HG02840 (cell line): ENCODE measurements at regions not wholly inside any gene's neighbourhood (a gene's known extent, or its start where the extent isn't known, plus 50 kb on each side); places are given as distances from the start of the nearest gene placed in this dataset.

Experiments
- ATAC-seq: cut with Tn5 transposase; IDR thresholded peaks from one replicate; pipeline ENCODE4 v1.9.1; 2021; ENCODE audit warnings: mild to moderate bottlenecking, moderate library complexity, moderate number of reproducible peaks; ENCODE audit not compliant: unreplicated experiment, low FRiP score

DNA sequence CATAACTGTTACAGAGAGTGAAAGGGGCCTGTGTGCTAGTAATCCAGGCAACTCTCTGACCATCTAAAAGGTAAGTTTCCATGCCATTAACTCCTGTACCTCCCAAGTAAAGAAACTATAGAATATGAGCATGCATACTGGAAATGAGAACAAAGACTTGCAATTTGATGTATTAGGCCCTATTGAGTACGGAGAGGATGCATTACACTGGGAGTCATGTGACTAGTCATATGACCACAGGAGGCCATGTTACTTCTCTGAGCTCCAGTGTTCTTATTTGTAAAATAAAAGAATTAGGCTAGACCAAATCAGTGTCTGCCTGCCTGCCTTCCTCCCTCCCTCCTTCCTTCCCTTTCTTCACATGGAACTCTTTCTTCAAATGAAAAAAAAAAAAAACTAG lies 440.1 kb upstream of the CCDC196 start:
- no peak for ATAC-seq

DNA sequence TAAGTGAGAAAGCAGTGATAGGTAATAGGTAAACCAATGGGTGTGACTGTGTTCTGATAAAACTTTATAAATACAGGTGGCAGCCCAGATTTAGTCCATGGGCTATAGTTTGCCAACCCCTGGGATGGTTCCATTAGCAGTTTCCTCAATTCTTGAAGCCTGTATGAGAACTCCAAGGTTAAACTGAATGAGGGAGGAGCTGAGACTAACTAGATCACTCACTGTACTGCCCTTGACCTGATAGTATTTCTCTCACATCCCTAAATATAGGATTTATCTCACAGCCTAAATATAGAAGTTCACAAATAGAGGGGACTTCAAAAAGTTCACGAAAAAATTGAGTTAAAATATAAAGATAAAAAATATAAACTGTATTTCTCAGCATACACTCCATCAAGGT lies 439.6 kb upstream of the CCDC196 start:
- ATAC-seq = no peak

DNA sequence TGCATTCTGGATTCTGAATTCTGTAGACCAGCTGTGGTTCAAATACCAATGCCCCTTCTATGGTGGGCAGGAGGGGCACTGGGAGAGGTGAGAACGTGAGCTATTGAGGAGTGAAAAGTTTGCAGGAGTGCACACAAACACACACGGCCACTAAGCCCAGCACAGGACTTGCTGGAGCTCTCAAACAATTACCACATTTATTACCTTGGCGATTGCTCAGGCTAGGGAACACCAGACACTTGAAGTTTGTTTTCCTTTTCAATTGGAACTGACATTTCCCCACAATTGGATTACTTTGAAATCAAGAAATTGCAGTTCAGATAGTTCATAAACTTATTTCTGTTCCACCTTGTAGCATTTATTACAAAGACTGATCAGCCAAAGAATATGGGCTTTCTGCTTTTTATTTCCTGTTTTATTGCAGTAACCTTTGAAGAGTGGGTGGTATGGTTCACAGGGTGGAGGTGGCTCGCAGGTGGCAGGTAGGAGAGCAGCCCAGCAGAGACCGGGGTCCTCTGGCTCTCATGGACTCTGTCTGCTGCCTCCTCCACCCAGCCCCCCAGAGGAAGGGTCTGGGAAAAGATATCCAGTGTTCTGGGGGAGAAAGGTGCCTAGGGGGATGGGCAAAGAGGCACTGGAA lies 429.8 kb upstream of the CCDC196 start:
- no peak for ATAC-seq

DNA sequence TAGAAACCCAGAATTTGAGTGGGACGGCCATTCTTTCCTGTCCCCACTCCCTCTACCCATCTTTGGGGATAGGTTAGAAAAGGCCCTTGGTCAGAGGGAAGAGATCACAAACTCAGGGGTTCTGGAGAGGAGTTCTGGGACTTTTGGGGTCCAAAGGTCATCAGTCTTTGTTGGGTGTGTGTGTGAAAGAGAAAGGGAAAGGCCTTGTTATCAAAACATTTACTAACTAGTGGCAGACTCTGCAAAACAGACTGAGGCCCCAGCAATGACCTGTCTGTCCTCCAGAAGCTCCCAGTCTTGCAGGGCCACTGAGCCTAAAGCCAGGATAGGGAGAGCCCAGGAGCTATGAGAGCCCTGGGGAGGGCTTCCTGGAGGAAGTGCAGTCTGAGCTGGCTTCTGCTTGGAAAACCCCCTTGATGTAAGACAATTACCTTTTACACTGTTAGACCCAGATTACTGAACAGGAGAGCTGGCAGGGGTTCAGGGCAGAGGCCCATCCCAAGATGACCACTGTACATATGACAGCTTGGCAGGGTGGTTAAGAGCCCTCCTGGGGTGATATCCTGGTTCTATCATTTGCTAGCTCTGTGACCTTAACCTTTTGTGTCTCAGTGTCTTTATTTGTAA lies 429.1 kb upstream of the CCDC196 start:
- no peak for ATAC-seq

GRCh38 chr14:66065188-66065587 lies 421.0 kb upstream of the CCDC196 start:
- no peak for ATAC-seq

DNA sequence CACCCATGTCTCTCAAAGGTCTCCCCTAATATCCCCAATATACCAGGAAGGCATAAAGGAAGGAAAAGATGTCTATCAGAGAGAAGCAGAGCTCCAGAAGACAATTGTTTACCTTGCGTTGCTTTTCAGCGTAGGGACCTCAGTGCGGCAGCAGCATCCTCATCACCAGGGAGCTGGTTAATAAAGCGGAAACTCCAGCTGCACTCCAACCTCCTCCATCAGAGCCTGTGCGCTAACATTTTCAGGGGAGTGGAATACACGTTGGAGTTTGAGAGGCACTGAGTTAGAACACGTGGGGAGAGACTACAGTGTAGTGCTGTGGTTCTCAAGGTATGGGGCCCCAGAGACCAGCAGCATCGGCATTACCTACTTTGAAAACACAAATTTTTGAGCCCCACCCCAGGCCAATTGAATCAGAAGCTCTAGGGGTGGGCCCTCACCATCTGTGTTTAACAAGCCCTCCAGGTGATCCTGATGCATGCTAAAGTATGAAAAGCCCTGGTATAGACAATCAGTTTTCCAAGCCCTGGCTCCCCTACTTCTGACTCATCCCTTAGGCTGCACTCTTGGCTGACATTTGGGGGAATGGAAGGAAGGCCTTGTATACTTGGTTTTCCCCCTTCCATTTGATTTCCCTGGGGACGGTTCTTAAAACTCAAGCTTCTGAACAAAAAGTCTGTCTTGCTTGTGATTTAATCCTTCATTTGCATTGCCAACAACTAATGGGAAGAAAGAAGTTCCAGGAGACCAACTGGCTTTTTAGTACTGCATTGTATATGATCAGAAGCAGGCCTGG lies 419.0 kb upstream of the CCDC196 start:
- no peak for ATAC-seq

GRCh38 chr14:66069036-66069435 lies 417.1 kb upstream of the CCDC196 start:
- no peak for ATAC-seq

DNA sequence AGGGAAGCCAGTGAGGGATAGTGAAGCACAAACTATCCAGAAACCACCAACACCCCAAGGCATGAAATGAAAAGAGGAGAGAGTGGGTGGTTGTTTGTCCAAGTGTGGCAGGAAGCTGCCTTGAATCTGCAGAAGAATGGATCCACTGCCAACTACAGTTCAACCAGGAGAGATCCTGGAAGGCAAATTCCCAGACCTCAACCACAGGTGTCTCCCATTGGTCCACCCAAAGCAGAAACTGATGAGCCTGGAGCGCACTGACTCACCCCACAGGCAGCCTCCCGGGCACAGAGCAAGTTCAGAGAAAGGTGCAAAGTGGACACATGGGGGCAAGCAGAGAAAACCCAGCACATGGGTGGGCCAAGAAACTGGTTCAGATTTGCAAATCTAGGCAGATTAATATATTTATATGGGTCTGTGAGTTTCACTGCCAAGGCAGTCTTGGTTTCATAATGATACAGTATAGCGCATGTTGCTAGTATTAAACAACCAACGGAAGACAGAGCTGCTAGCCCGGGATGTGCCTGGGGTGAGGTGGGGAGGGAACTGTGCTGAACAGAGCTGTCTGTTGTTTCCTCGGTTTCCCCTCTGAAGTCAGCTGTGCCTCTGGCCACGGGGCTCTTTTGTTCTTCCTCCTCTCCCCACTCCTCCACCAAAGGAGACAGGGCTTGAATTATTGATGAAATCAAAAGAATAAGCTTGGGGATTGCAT lies 416.2 kb upstream of the CCDC196 start:
- no peak for ATAC-seq

GRCh38 chr14:66070542-66071319 lies 415.4 kb upstream of the CCDC196 start:
- ATAC-seq = no peak

DNA sequence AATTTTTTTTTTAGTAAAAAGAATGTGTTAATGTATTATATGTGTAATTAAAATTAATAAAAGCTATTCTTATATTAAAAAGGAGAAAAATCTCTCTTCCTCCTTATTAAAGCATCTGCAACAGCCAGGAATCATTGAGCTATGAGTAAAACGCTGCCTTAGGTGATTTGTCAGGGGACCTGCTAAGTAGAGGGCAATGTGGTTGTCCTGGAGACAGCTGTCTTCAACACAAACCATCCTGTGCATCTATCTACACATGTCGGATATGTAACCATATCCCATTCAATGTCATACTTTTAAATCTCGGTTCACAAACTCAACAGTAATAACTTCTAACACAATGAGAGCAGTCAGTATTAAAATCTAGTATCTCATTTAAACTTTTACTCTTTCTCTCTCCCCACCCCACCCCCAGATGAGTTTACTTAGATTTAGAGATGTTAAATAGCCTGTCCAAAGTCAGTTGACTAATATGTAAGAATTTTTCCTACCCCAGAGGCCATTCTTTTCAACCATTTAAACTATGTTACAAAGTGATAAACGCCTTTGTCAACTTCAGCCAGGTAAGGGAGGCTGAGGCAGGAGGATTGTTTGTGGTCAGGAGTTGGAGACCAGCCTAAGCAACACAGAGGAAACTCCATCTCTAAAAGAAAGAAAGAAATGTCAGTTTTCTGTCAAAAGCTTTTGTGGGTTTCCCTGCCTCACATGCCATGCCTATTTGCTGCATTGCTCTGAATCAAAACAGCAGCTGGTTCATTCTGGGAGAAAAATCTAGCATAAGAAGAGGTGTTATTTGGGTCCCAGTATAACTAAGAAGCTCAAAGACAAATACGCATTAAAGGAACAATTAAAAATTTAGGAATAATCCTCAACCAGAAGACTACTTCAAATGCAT lies 413.7 kb upstream of the CCDC196 start:
- no peak for ATAC-seq

DNA sequence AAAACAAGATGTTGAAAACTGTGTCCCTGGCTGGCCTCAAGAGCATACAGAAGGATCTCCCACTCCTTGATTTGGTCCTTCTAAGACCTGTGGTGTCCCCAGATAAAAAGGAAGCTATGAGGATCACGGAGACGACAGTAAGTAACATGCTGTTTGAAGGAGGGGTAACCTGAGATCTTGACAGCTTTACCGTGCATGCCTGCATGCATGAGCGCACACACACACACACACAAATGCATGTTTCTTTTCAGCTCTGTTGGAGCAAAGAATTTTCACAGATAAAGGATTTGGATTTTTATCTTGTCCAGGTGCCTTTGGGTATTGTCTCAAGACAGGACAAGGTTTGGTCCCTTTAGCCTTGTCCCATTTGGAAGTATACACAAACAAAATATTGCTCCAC lies 411.6 kb upstream of the CCDC196 start:
- no peak for ATAC-seq

DNA sequence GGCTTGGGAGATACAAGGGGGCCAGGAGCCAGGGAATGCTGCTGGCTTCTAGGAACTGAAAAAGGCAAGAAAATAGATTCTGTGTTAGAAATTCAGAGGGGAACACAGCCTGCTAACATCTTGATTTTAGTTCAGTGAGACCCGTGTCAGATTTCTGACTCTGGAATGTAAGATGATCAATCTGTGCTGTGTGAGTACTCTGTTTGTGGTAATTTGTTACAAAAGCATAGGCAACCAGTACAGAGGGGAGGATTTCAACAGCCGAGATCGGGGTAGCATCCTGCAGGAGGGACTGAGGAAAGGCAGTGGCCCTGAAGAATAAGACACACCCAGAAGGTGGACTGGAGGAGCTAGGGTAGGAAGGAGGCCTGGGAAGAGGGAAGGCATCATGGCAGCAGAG lies 410.0 kb upstream of the CCDC196 start:
- no peak for ATAC-seq

GRCh38 chr14:66078006-66078405 lies 408.2 kb upstream of the CCDC196 start:
- ATAC-seq = no peak

DNA sequence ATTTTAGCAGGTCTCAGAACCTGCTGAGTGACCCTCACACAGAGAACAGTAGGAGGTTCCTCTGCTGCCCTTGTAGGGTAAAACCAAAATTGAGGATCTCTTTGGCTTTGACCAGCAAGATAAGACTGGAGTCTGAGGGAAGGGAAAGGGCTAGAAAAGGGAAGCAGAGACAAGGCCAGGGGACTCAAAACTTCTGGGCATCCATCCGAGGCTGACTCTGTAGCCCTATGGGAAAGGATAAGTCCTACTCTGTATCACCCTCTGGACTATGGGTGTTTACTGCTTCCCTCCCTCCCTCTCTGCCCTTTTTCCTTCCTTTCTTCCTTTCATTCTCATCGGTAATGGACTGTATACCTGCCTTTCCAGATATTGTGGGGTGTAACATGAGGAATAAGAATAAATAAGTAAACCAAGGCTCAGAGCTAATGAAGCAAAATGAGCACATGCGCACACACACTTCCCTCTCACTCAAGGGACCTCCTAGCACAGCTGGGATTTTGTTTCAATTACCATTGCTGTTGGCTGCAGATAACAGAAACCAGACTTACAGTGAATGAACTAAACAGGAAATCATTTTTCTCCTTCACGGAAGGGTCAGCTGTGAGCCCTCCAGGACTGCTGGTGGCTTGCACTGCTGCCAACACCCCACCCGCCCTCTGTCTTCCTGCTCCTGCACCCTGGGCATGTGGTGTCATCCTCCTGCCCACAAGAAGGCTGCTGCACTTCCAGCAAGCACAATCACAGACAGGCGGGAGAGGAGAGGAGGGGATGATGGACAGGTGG lies 404.4 kb upstream of the CCDC196 start:
- no peak for ATAC-seq

GRCh38 chr14:66085224-66085623 lies 400.9 kb upstream of the CCDC196 start:
- ATAC-seq = no peak

DNA sequence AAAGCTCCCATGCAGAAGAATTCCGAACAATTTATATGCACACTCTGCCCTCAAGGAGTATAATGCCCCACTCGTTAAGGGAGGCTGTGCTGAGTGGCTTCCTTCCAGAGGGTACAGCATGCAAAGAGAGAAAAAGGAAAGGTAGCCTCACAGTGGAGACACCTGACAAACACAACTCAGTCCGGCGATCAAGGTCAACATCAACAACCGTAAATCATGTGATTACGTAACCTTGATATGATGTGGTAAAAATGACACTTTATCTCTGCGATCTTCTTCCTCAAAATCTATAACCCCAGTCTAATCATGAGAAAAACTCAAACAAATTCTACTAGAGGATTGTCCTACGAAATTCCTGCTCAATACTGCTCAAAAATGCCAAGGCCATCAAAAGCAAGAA lies 400.5 kb upstream of the CCDC196 start:
- ATAC-seq = no peak

GRCh38 chr14:66087231-66087630 lies 398.9 kb upstream of the CCDC196 start:
- ATAC-seq = no peak

DNA sequence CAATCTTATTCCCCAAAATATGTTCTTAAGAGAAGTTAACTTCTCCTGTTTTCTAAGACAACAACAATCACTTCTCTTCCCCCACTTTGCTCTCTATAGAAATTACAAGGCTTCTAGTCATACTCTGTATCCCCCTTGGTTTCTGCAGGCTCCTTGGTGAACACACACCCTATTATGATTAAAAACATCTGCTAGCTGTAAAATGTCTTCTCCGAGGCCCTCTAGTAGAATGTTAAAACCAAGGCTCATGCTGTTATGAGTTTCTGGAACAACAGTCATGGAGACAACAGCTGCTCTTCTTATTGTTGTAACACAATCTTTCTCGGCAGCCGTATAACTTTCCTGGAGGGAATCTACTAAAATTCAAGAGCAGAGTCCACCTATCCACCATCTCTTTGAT lies 397.5 kb upstream of the CCDC196 start:
- no peak for ATAC-seq

GRCh38 chr14:66092206-66092605 lies 394.0 kb upstream of the CCDC196 start:
- no peak for ATAC-seq
